ENCODE measurements at regions not wholly inside any gene's neighbourhood (a gene's known extent, or its start where the extent isn't known, plus 50 kb on each side); places are given as distances from the start of the nearest gene placed in this dataset.

GRCh38 chr17:56699186-56699894 lies 105.8 kb downstream of the NOG start:
- TF ChIP-seq ARNTL (CRISPR knock-in tag; IDR thresholded peaks at IDR 0.05; ENCODE audit: borderline replicate concordance, low read depth) (no peak), TOX (CRISPR knock-in tag; IDR thresholded peaks at IDR 0.05; ENCODE audit: borderline replicate concordance) (0 out of 2 replicates have a peak, but pooled peaks have one; percentile 9), ZFP30 (CRISPR knock-in tag; IDR thresholded peaks at IDR 0.05) (no peak), TCF4 (CRISPR knock-in tag; IDR thresholded peaks at IDR 0.05; ENCODE audit: borderline replicate concordance) (no peak)
